CD8-positive, alpha-beta memory T cell (primary cell): ENCODE measurements at regions not wholly inside any gene's neighbourhood (a gene's known extent, or its start where the extent isn't known, plus 50 kb on each side); places are given as distances from the start of the nearest gene placed in this dataset.
"Not testable (repeated sequence)": the region's sequence is repeated elsewhere in the genome, so short reads cannot be mapped to it uniquely, and the experiment has no call there.

Experiments used
- CTCF ChIA-PET: fragments of 350-600 bp; sonication (Branson Sonifier 250); formaldehyde crosslinking; loops from one replicate; lab custom pipeline; 2021; ENCODE audit warnings: antibody characterized with exemption; lab: Charles Lee
- POLR2A ChIA-PET: fragments of 350-600 bp; sonication (Branson Sonifier 250); formaldehyde crosslinking; loops from one replicate; lab custom pipeline; 2021; ENCODE audit warnings: antibody characterized with exemption; lab: Charles Lee
- DNase-seq, 5 donors: peaks; one replicate each; pipeline versions ENCODE4 v3.0.0 to v3.0.0-alpha.2; 2020 to 2022; ENCODE audit warnings: mixed read lengths in 1 of 5
- H3K27ac ChIP-seq: one replicate; pipeline ENCODE4 v1.7.0; 2013; ENCODE audit warnings: low read depth, mild to moderate bottlenecking, low read length, moderate library complexity
- H3K27me3 ChIP-seq: 2 replicates; pipeline ENCODE4 v1.7.0; 2013; ENCODE audit warnings: low read length, mild to moderate bottlenecking; ENCODE audit not compliant: insufficient read depth, poor library complexity, severe bottlenecking
- H3K36me3 ChIP-seq: 2 replicates; pipeline ENCODE4 v1.7.0; 2013; ENCODE audit warnings: mild to moderate bottlenecking, low read length, moderate library complexity; ENCODE audit not compliant: insufficient read depth
- H3K4me1 ChIP-seq: 2 replicates; pipeline ENCODE4 v1.7.0; 2013; ENCODE audit warnings: mild to moderate bottlenecking, low read length, moderate library complexity; ENCODE audit not compliant: insufficient read depth
- H3K4me3 ChIP-seq: 2 replicates; pipeline ENCODE4 v1.7.0; 2013; ENCODE audit warnings: mild to moderate bottlenecking, low read length
- H3K9me3 ChIP-seq: 2 replicates; pipeline ENCODE4 v1.7.0; 2013; ENCODE audit warnings: mild to moderate bottlenecking, low read length
- H3K27ac Mint-ChIP-seq, 8 donors: one replicate each; pipeline ENCODE4 v1.8.0; 2020 to 2021; ENCODE audit warnings: mixed read lengths in 8 of 8, mild to moderate bottlenecking in 6 of 8, inconsistent platforms in 3 of 8, moderate library complexity in 3 of 8
- H3K27me3 Mint-ChIP-seq, 2 donors: one replicate each; pipeline ENCODE4 v1.8.0; 2020 to 2021; ENCODE audit warnings: mixed read lengths in 2 of 2, mild to moderate bottlenecking in 1 of 2, moderate library complexity in 1 of 2
- H3K36me3 Mint-ChIP-seq, 3 donors: one replicate each; pipeline ENCODE4 v1.8.0; 2020 to 2021; ENCODE audit warnings: mixed read lengths in 3 of 3, inconsistent platforms in 1 of 3, mild to moderate bottlenecking in 1 of 3
- H3K4me1 Mint-ChIP-seq, 3 donors: one replicate each; pipeline ENCODE4 v1.8.0; 2020 to 2021; ENCODE audit warnings: mixed read lengths in 3 of 3, inconsistent platforms in 1 of 3, mild to moderate bottlenecking in 1 of 3
- H3K4me3 Mint-ChIP-seq, 7 donors: one replicate each; pipeline ENCODE4 v1.8.0; 2020 to 2021; ENCODE audit warnings: mixed read lengths in 7 of 7, mild to moderate bottlenecking in 6 of 7, moderate library complexity in 4 of 7, inconsistent platforms in 2 of 7
- H3K9me3 Mint-ChIP-seq, 5 donors: one replicate each; pipeline ENCODE4 v1.8.0; 2020 to 2022; ENCODE audit warnings: mixed read lengths in 5 of 5, mild to moderate bottlenecking in 3 of 5, moderate library complexity in 2 of 5, inconsistent platforms in 1 of 5

- ChIA-PET CTCF (no interaction called here), POLR2A (no interaction called here)
- Mint-ChIP-seq H3K4me3 (no peak overlapping the region), H3K27me3 (peaks cover 0 to 4% of the 10 kb centered on the region in 2 donors), H3K27ac (no peak overlapping the region), H3K4me1 (no peaks in the 10 kb centered on the region), H3K36me3 (no peaks in the 10 kb centered on the region), H3K9me3 (no peaks in the 10 kb centered on the region)
- Histone ChIP-seq H3K36me3 (no peaks in the 10 kb centered on the region), H3K27ac (no peak overlapping the region), H3K27me3 (no peaks in the 10 kb centered on the region), H3K9me3 (no peaks in the 10 kb centered on the region), H3K4me3 (no peak overlapping the region), H3K4me1 (no peaks in the 10 kb centered on the region)
- no peak for DNase-seq
Observed at GRCh38 chr15:36432161-36432560, 147.3 kb upstream of the CDIN1 start.

- H3K27ac ChIP-seq = no peak overlapping the region
- Mint-ChIP-seq H3K4me3 (no peak overlapping the region), H3K27me3 (peaks cover 0 to 4% of the 10 kb centered on the region in 2 donors), H3K9me3 (no peaks in the 10 kb centered on the region), H3K36me3 (no peaks in the 10 kb centered on the region), H3K4me1 (no peaks in the 10 kb centered on the region), H3K27ac (no peak overlapping the region)
- no peaks in the 10 kb centered on the region for H3K27me3 ChIP-seq
- DNase-seq = no peak
- POLR2A ChIA-PET = no interaction called here
- H3K36me3 ChIP-seq = no peaks in the 10 kb centered on the region
- no peaks in the 10 kb centered on the region for H3K4me1 ChIP-seq
- CTCF ChIA-PET = no interaction called here
- no peaks in the 10 kb centered on the region for H3K9me3 ChIP-seq
- no peak overlapping the region for H3K4me3 ChIP-seq
Observed at GRCh38 chr15:36434177-36434576, 145.2 kb upstream of the CDIN1 start.

- Mint-ChIP-seq H3K27me3 (peaks cover 2 to 5% of the 10 kb centered on the region in 2 donors), H3K36me3 (no peaks in the 10 kb centered on the region), H3K4me3 (no peak overlapping the region), H3K9me3 (no peaks in the 10 kb centered on the region), H3K27ac (no peak overlapping the region), H3K4me1 (no peaks in the 10 kb centered on the region)
- ChIA-PET CTCF (no interaction called here), POLR2A (no interaction called here)
- H3K36me3 ChIP-seq = no peaks in the 10 kb centered on the region
- DNase-seq = no peak
- H3K27me3 ChIP-seq = no peaks in the 10 kb centered on the region
- H3K27ac ChIP-seq = no peak overlapping the region
- H3K4me1 ChIP-seq = no peaks in the 10 kb centered on the region
- H3K9me3 ChIP-seq = no peaks in the 10 kb centered on the region
- H3K4me3 ChIP-seq = no peak overlapping the region
Observed at GRCh38 chr15:36438499-36438898, 140.9 kb upstream of the CDIN1 start.

- H3K4me1 Mint-ChIP-seq = no peaks in the 10 kb centered on the region
- Histone ChIP-seq H3K27me3 (no peaks in the 10 kb centered on the region), H3K27ac (no peak overlapping the region), H3K9me3 (no peaks in the 10 kb centered on the region), H3K4me1 (no peaks in the 10 kb centered on the region), H3K36me3 (no peaks in the 10 kb centered on the region), H3K4me3 (no peak overlapping the region)
- H3K36me3 Mint-ChIP-seq = no peaks in the 10 kb centered on the region
- H3K27ac Mint-ChIP-seq = no peak overlapping the region
- POLR2A ChIA-PET = no interaction called here
- CTCF ChIA-PET = no interaction called here
- H3K9me3 Mint-ChIP-seq = no peaks in the 10 kb centered on the region
- no peaks in the 10 kb centered on the region for H3K27me3 Mint-ChIP-seq
- no peak overlapping the region for H3K4me3 Mint-ChIP-seq
- DNase-seq = no peak
Observed at GRCh38 chr15:36447373-36447772, 132.1 kb upstream of the CDIN1 start.

GRCh38 chr15:36448418-36448817 is 131.0 kb upstream of the CDIN1 start:
- POLR2A ChIA-PET = no interaction called here
- no peaks in the 10 kb centered on the region for H3K4me1 ChIP-seq
- H3K27me3 Mint-ChIP-seq = peaks cover 0 to under 1% of the 10 kb centered on the region in 2 donors
- H3K4me3 ChIP-seq = no peak overlapping the region
- no peak overlapping the region for H3K4me3 Mint-ChIP-seq
- H3K4me1 Mint-ChIP-seq = no peaks in the 10 kb centered on the region
- H3K9me3 Mint-ChIP-seq = peaks cover 0 to 1% (median 0%) of the 10 kb centered on the region in 5 donors
- no peak overlapping the region for H3K27ac Mint-ChIP-seq
- no peak for DNase-seq
- no peaks in the 10 kb centered on the region for H3K9me3 ChIP-seq
- no peak overlapping the region for H3K27ac ChIP-seq
- CTCF ChIA-PET = no interaction called here
- no peaks in the 10 kb centered on the region for H3K27me3 ChIP-seq
- H3K36me3 ChIP-seq = no peaks in the 10 kb centered on the region
- no peaks in the 10 kb centered on the region for H3K36me3 Mint-ChIP-seq

- H3K4me3 Mint-ChIP-seq = no peak overlapping the region
- ChIA-PET POLR2A (no interaction called here), CTCF (no interaction called here)
- no peaks in the 10 kb centered on the region for H3K9me3 ChIP-seq
- DNase-seq = no peak
- no peak overlapping the region for H3K4me3 ChIP-seq
- no peak overlapping the region for H3K27ac ChIP-seq
- H3K27me3 ChIP-seq = no peaks in the 10 kb centered on the region
- peaks cover 0 to 1% of the 10 kb centered on the region in 2 donors for H3K27me3 Mint-ChIP-seq
- no peaks in the 10 kb centered on the region for H3K4me1 Mint-ChIP-seq
- H3K27ac Mint-ChIP-seq = no peak overlapping the region
- no peaks in the 10 kb centered on the region for H3K36me3 ChIP-seq
- no peaks in the 10 kb centered on the region for H3K4me1 ChIP-seq
- H3K9me3 Mint-ChIP-seq = peaks cover 0 to 4% (median 0%) of the 10 kb centered on the region in 5 donors
- H3K36me3 Mint-ChIP-seq = no peaks in the 10 kb centered on the region
Observed at GRCh38 chr15:36449084-36449661, 130.3 kb upstream of the CDIN1 start.

- H3K27ac ChIP-seq = peak overlapping the region; percentile 32
- ChIA-PET CTCF (no interaction called here), POLR2A (no interaction called here)
- Mint-ChIP-seq H3K4me1 (no peaks in the 10 kb centered on the region), H3K9me3 (peaks cover 0 to 4% (median 0%) of the 10 kb centered on the region in 5 donors), H3K27me3 (peaks cover 0 to 4% of the 10 kb centered on the region in 2 donors), H3K4me3 (no peak overlapping the region), H3K36me3 (no peaks in the 10 kb centered on the region), H3K27ac (no peak overlapping the region)
- no peaks in the 10 kb centered on the region for H3K4me1 ChIP-seq
- DNase-seq = no peak
- H3K36me3 ChIP-seq = no peaks in the 10 kb centered on the region
- H3K4me3 ChIP-seq = no peak overlapping the region
- H3K27me3 ChIP-seq = no peaks in the 10 kb centered on the region
- H3K9me3 ChIP-seq = no peaks in the 10 kb centered on the region
Observed at GRCh38 chr15:36449662-36450145, 129.7 kb upstream of the CDIN1 start.

GRCh38 chr15:36454244-36454643 is 125.2 kb upstream of the CDIN1 start:
- DNase-seq, H3K36me3 Mint-ChIP-seq, H3K4me1 Mint-ChIP-seq, H3K27me3 Mint-ChIP-seq, H3K4me1 ChIP-seq, H3K4me3 Mint-ChIP-seq, POLR2A ChIA-PET, H3K27me3 ChIP-seq, H3K27ac ChIP-seq, CTCF ChIA-PET, H3K9me3 Mint-ChIP-seq, H3K27ac Mint-ChIP-seq, H3K9me3 ChIP-seq, H3K4me3 ChIP-seq, H3K36me3 ChIP-seq: not testable (repeated sequence)
